GM23338 (cell line): ENCODE measurements at regions not wholly inside any gene's neighbourhood (a gene's known extent, or its start where the extent isn't known, plus 50 kb on each side); places are given as distances from the start of the nearest gene placed in this dataset.
A peak's percentile ranks its signal among the peaks of the same experiment; 100 is the strongest.

ENCODE experiments used
- ATAC-seq: fragments of 200-7000 bp; cut with Tn5 transposase; 3 replicates; pipeline ENCODE4 v1.9.1; 2020
- DNase-seq: peaks from one replicate; pipeline ENCODE4 v3.0.0-alpha.2; 2015; ENCODE audit warnings: low spot score
- H2AFZ ChIP-seq: fragments of 200-600 bp; sonication (generic); 2 replicates; pipeline ENCODE4 v1.8.0; 2016; ENCODE audit warnings: antibody characterized with exemption, mild to moderate bottlenecking, moderate library complexity
- H3F3A ChIP-seq: fragments of 200-600 bp; sonication (generic); replicated peaks from 2 replicates; pipeline ENCODE4 v1.8.0; 2017; ENCODE audit warnings: antibody characterized with exemption, mixed run types, low read depth
- H3K27ac ChIP-seq: fragments of 200-600 bp; sonication (generic); 2 replicates; pipeline ENCODE4 v1.6.1; 2016; ENCODE audit warnings: low read depth
- H3K27me3 ChIP-seq: fragments of 200-600 bp; sonication (generic); 2 replicates; pipeline ENCODE4 v1.8.0; 2016; ENCODE audit warnings: mild to moderate bottlenecking, mixed run types, moderate library complexity; ENCODE audit not compliant: insufficient read depth
- H3K36me3 ChIP-seq: fragments of 200-600 bp; sonication (generic); 2 replicates; pipeline ENCODE4 v1.8.0; 2016; ENCODE audit warnings: mild to moderate bottlenecking; ENCODE audit not compliant: insufficient read depth
- H3K4me1 ChIP-seq: fragments of 200-600 bp; sonication (generic); 2 replicates; pipeline ENCODE4 v1.8.0; 2016; ENCODE audit warnings: mild to moderate bottlenecking, moderate library complexity; ENCODE audit not compliant: insufficient read depth
- H3K4me2 ChIP-seq: fragments of 200-600 bp; sonication (generic); 2 replicates; pipeline ENCODE4 v1.7.1; 2017; ENCODE audit warnings: mixed run types
- H3K4me3 ChIP-seq: fragments of 200-600 bp; sonication (generic); 2 replicates; pipeline ENCODE4 v1.6.1; 2016; ENCODE audit warnings: mixed run types
- H3K79me2 ChIP-seq: fragments of 200-600 bp; sonication (generic); replicated peaks from 2 replicates; pipeline ENCODE4 v1.8.0; 2017; ENCODE audit warnings: mild to moderate bottlenecking; ENCODE audit not compliant: insufficient read depth
- H3K9me2 ChIP-seq: fragments of 200-600 bp; sonication (generic); 2 replicates; pipeline ENCODE4 v1.8.0; 2017; ENCODE audit not compliant: insufficient read depth
- H4K20me1 ChIP-seq: fragments of 200-600 bp; sonication (generic); replicated peaks from 2 replicates; pipeline ENCODE4 v1.8.0; 2017; ENCODE audit warnings: mild to moderate bottlenecking; ENCODE audit not compliant: insufficient read depth
- H3K27ac Mint-ChIP-seq: 2 replicates; pipeline ENCODE4 v1.8.0; 2020; ENCODE audit warnings: inconsistent platforms, mild to moderate bottlenecking, moderate library complexity, mixed read lengths
- H3K27me3 Mint-ChIP-seq: 3 replicates; pipeline ENCODE4 v1.8.0; 2022; ENCODE audit warnings: low read depth, mild to moderate bottlenecking, moderate library complexity, mixed read lengths, inconsistent platforms; ENCODE audit not compliant: insufficient read depth, poor library complexity
- H3K36me3 Mint-ChIP-seq: 3 replicates; pipeline ENCODE4 v1.8.0; 2021; ENCODE audit warnings: low read depth, mild to moderate bottlenecking, inconsistent platforms, moderate library complexity, mixed read lengths
- H3K4me1 Mint-ChIP-seq: 3 replicates; pipeline ENCODE4 v1.8.0; 2020; ENCODE audit warnings: mild to moderate bottlenecking, inconsistent platforms, mixed read lengths
- H3K4me3 Mint-ChIP-seq: 3 replicates; pipeline ENCODE4 v1.8.0; 2021; ENCODE audit warnings: moderate library complexity, mild to moderate bottlenecking, inconsistent platforms, mixed read lengths
- H3K9me3 Mint-ChIP-seq: 3 replicates; pipeline ENCODE4 v1.8.0; 2020; ENCODE audit warnings: moderate library complexity, mild to moderate bottlenecking, inconsistent platforms, mixed read lengths
- CREB1 ChIP-seq: fragments of 250-450 bp; sonication (Bioruptor Pico); IDR thresholded peaks from 2 replicates; pipeline ENCODE4 v1.5.0; 2020; ENCODE audit warnings: low read depth, mild to moderate bottlenecking, moderate library complexity
- CTCF ChIP-seq, 2 experiments: fragments of 200-600 bp in 1 of 2; sonication (generic) in 1 of 2; conservative IDR thresholded peaks; 2 replicates each; pipeline versions ENCODE4 v1.5.1 to v1.6.1; 2016 to 2017; ENCODE audit warnings: antibody characterized with exemption in 2 of 2, low read depth in 2 of 2, mild to moderate bottlenecking in 2 of 2, moderate library complexity in 1 of 2
- JUNB ChIP-seq: IDR thresholded peaks from one replicate; pipeline ENCODE4 v1.6.1; 2016; ENCODE audit warnings: antibody characterized with exemption; ENCODE audit not compliant: unreplicated experiment
- NANOG ChIP-seq: IDR thresholded peaks from 2 replicates; pipeline ENCODE4 v1.6.1; 2016; ENCODE audit warnings: antibody characterized with exemption, borderline replicate concordance
- POLR2AphosphoS5 ChIP-seq: IDR thresholded peaks from 2 replicates; pipeline ENCODE4 v1.6.1; 2016; ENCODE audit warnings: antibody characterized with exemption, low read depth
- REST ChIP-seq: IDR thresholded peaks from one replicate; pipeline ENCODE4 v1.6.1; 2018; ENCODE audit warnings: antibody characterized with exemption; ENCODE audit not compliant: unreplicated experiment

- no peaks in the 10 kb centered on the region for H3K79me2 ChIP-seq
- H3K36me3 Mint-ChIP-seq: no peaks in the 10 kb centered on the region
- H3K4me2 ChIP-seq: peak overlapping the region; percentile 75
- peak overlapping the region; percentile 30 for H3K4me3 Mint-ChIP-seq
- H3K9me3 Mint-ChIP-seq: no peaks in the 10 kb centered on the region
- peaks cover 25% of the 10 kb centered on the region for H3K4me1 Mint-ChIP-seq
- no peak overlapping the region for H3K27ac Mint-ChIP-seq
- H3K27me3 Mint-ChIP-seq: peaks cover 5% of the 10 kb centered on the region
- H2AFZ ChIP-seq: peak overlapping the region; percentile 80
- no peaks in the 10 kb centered on the region for H3K36me3 ChIP-seq
- H3K9me2 ChIP-seq: no peaks in the 10 kb centered on the region; the same call in 1 of the 2 replicates
- H3K27ac ChIP-seq: no peak overlapping the region
- no peaks in the 10 kb centered on the region for H4K20me1 ChIP-seq
- H3F3A ChIP-seq: no peaks in the 10 kb centered on the region; the same call in 1 of the 2 replicates
- H3K27me3 ChIP-seq: peaks cover 15% of the 10 kb centered on the region
- H3K4me3 ChIP-seq: peak overlapping the region; percentile 44
- TF ChIP-seq CTCF (conservative IDR thresholded peaks at IDR 0.05; ENCODE audit: low read depth in 2 of 2) (peak in 1 of 2 experiments; percentile 27; a peak in 2 of 4 replicates), REST (no peak)
- ATAC-seq (peak; percentile 82), DNase-seq (peak; percentile 36)
- H3K4me1 ChIP-seq: peaks cover 30% of the 10 kb centered on the region
Measured at GRCh38 chr20:22403022-22403631, 181.2 kb downstream of the FOXA2 start.

- no peak overlapping the region for H2AFZ ChIP-seq
- Mint-ChIP-seq H3K4me1 (peaks cover 25% of the 10 kb centered on the region), H3K9me3 (no peaks in the 10 kb centered on the region), H3K36me3 (no peaks in the 10 kb centered on the region), H3K27me3 (peaks cover 5% of the 10 kb centered on the region), H3K27ac (no peak overlapping the region), H3K4me3 (no peak overlapping the region; the same call in 2 of the 3 replicates)
- no peaks in the 10 kb centered on the region; the same call in 1 of the 2 replicates for H3F3A ChIP-seq
- no peaks in the 10 kb centered on the region for H3K36me3 ChIP-seq
- H3K4me2 ChIP-seq: peak overlapping the region; percentile 75
- no peak for ATAC-seq
- H3K9me2 ChIP-seq: no peaks in the 10 kb centered on the region; the same call in 1 of the 2 replicates
- no peaks in the 10 kb centered on the region for H3K79me2 ChIP-seq
- H3K4me3 ChIP-seq: no peak overlapping the region
- H3K4me1 ChIP-seq: peaks cover 30% of the 10 kb centered on the region
- no peak for DNase-seq
- no peak overlapping the region for H3K27ac ChIP-seq
- no peaks in the 10 kb centered on the region for H4K20me1 ChIP-seq
- H3K27me3 ChIP-seq: peaks cover 15% of the 10 kb centered on the region
- no peak for TF ChIP-seq POLR2AphosphoS5
- no peak for TF ChIP-seq JUNB
- TF ChIP-seq NANOG: no peak
- no peak for TF ChIP-seq REST
- TF ChIP-seq CREB1 (CRISPR knock-in tag): no peak
Measured at GRCh38 chr20:22402550-22402949, 181.8 kb downstream of the FOXA2 start.
